ENCODE measurements at regions not wholly inside any gene's neighbourhood (a gene's known extent, or its start where the extent isn't known, plus 50 kb on each side); places are given as distances from the start of the nearest gene placed in this dataset.

DNA sequence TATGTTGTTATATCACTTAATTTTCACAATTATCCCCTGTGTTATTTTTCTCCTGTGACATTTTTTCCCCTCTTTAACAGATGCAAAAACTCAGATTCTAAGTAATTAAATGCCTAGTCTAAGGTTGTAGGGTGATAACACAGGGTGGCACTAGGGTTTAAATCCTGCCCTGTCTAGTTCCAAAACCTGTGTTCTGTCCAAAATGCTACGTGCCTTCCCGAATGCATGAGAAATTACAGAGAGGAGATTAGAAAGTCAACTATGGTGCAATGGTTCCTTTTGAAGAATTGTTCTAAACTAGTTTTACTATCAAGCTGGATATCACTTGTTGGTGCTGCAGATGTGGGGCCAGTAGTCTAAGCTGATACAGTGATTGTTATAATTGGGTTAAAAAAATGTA is 108.0 kb downstream of the DIPK2A start:
- DNase-seq, result no peak

DNA sequence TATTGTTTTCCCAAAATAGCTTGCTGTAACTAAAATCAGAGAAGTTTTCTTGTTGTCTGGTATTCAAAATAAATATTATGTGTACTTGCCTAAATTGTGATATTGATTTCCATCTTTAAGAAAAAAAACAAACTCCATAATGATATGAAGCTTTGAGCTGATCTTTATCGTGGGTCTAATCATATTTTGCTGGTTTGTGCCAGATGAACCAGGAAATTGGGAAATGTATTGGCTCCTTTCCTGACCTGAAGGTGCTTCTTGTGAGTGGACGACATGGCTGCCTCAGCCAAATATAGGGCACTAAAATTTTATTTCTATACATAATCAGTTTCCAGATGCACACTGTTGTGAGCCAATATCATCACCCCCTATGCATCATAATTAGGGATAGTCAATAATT is 113.3 kb downstream of the DIPK2A start:
- DNase-seq, result no peak

DNA sequence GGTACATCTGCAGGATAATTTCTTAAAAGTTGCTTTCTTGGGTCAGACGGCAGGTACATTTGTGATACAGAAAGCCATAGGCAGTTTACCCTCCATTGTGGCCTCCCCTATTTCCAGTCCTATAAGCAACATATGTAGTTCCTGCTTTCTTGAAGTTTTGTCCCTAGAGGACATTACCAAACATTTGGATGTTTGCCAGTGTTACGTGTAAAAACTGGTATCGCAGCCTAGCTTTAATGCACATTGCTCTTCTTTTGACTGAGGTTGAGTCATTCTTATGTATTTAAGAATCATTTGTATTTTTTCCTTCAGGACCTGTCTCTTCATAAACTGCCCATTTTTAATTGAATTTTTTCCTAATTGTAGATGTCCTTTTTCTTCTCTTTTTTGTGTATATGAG is 114.3 kb downstream of the DIPK2A start:
- no peak for DNase-seq

DNA sequence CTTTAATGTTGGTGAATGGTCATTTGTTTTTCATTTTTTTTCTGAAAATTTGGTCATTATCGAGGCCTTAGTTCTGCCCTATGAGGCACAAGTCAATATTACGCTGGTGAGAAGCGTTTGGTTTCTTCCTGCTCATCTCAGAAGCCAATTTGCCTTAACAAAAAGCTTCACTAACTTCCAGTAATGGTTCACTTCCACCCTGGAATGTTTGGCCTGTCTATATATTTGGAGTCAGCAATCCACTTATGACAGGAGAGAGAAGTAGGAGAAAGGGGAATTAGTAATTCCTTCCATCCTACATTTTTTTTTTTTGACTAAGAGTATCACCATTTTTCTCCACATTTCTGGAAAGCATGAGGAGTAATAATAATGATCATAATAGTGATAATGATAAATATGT is 124.4 kb downstream of the DIPK2A start:
- DNase-seq, result no peak

DNA sequence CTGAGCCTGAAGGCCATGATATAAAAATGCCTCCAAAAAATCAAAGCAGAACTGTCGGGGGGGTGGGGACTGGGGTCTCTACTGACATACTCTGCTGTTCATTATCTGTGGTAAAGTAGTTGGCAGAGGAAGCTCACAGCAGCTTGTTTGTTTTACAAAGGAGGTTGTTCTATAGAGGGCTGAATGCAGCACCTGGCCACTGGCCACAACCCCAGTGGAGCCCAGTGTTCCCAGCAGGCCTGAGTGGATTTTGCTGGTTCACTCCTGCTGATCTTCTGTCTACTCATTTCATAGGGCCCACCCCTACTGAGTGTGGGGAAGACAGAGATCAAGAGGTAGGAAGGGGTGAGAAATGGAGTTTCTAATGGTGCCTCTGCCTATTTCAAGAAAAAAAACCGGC is 125.5 kb downstream of the DIPK2A start:
- no peak for DNase-seq

DNA sequence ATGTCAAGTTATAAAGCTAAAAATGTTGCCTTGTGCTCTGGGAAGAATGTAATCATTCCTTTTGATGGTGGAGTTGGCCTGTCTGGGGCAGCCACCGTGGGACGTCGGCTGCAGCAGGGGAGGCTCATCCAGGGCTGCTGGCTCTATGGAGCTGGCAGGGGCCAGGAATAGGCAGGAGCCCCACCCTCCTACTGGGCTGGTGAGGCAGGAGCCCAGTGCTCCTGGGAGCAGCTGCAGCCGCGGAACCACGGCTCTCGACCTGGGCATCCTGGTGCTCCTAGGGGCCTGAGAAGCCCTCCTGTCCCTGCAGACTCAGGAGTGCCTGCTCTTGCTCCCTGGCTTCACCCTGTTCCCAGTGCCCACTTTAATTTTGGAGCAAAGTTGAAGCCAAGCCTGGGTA is 127.1 kb downstream of the DIPK2A start:
- DNase-seq, result no peak

DNA sequence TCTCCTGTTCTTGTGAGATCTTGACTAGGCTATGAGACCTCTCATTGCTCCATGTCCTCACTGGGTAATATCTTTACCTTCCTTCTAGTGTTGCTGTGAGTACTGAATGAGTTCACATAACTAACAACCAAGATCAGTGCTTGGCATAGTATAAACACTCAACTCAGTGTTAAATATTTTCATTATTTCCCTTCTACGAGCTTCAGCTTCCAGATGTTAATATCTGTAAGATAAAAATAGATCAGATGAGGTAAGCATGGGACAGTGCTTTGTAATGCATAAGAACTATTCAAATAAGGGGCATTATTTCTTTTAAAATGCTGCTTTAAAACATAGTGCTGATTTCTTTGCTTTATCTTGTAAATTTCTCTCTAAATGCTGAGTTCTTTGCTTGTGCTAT is 130.8 kb downstream of the DIPK2A start:
- no peak for DNase-seq

DNA sequence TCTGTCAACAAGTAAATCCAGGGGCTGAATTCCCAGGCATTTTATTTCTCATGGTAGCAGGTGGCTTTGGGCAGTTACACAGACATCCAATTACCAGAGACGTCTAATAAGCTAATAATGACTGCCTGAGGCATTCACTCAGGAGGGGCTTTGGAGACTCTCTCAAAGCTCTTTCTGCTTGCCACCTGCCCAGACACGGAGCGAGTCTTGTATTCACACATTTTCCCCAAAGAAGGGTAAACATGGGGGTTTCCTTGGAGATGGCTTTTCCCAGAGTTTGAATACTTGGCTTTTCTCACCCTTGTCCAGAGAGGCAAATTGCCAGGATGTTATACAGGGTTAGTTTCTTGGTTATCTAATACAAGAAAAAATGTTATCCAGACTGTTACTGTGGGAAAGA is 132.6 kb downstream of the DIPK2A start:
- no peak for DNase-seq

DNA sequence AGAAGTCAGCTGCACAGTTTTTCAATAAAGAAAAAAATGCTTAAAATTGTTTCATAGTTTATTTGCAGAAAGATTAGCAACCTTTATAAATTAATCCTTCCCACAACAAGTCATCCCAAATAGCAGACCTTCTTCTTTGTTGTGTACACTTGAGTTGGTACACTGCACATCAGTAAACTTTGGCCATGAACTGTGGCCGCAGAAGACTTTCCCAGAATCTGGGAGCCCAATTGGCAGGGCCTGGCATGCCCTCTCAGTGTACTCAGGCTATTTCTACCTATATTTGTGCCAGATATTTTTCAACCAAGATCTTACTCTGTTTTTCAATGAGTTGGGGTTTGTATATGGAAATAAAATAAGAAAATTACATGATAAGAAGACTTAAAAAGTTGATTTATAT is 133.1 kb downstream of the DIPK2A start:
- no peak for DNase-seq

DNA sequence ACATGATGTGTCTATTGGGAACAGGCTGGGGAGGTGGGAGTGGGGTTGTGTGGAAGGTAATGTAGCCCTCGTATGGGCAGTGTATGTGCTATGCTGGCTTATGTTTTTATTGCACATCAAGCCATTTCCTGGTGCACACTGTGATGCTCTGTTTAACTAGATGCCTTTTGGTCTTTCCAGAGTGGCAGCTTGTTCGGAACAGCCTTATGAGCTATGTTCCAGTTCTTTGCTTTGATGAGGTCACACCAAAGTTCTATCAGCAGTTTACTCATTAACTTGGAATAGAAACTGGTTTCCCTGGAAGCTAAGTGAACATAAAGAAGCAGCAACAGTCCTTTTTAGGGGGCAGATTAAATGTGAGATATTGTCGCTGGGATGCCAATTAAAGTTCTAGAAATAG is 133.9 kb downstream of the DIPK2A start:
- DNase-seq, result no peak

DNA sequence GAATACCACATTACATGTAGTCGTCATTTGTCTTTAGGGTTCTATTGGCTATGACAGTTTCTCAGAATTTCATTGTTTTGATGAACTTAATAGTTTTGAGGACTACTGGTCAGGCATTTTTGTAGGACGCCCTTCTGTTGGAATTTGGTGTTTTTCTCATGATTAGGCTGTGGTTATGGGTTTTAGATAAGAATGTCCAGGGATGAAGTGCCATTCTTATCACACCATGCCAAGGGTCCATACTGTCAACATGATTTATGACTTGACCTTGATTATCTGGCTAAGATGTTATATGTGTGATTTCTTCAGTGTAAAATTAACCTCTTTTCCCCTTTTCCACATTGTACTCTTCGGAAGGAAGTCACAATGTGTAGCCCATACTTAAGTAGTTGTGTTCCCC is 135.3 kb downstream of the DIPK2A start:
- no peak for DNase-seq

DNA sequence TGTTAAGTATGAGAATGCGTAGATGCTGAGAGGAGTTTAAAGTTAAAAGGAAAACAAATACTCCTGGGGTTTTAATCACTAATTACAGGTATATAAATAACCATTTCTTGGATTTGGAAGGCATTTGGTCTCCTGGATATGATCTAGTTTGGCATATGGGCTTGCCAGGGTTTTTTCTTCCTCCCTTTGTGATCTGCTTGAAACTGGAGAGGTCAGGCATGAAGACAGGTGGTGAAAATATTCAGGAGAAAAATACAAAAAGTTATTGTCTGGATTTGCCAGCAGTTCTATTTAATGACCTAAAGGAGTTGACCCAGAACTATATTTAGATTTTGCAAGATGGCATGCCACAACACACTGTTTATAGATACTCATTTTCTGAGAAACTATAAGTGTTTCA is 136.3 kb downstream of the DIPK2A start:
- no peak for DNase-seq

DNA sequence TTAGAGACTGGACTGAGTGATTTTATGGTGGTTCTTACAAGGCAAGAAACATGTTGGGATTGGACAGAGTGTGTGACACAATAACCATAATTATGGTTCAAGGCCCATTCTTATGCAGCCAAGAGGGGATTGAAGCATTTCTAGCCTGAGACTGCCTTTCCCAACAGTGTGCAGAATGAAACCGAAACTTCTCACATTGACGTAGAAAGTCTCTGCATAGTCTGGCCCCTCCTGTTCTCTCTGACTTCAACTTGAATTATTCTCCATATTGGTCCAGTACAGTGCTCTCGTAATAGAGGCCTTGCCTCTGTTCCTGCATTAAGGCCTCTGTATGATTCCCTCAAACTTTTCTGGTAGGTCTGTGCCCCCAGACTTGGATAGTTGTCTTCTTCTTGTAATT is 138.3 kb downstream of the DIPK2A start:
- peak in 1 of 5 donors; percentile 27 for DNase-seq

DNA sequence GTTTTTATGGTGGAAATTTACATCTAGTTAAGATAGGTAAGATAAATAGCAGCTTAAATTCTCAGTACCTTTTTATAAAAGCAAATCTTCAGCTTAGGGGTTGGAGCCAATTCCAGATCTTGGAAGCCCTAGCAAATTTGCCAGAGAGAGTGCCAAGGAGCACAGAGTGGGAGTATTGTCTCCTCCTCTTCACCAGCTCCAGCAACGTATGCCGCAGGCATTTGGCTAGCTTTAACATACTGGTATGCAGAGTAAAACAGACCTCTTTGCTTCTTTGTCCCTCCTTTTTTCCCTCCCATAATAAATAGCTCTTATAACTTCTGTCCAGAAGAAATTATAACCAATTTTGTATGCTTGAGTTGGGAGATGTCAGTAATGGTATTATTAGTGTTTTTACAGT is 140.4 kb downstream of the DIPK2A start:
- no peak for DNase-seq

DNA sequence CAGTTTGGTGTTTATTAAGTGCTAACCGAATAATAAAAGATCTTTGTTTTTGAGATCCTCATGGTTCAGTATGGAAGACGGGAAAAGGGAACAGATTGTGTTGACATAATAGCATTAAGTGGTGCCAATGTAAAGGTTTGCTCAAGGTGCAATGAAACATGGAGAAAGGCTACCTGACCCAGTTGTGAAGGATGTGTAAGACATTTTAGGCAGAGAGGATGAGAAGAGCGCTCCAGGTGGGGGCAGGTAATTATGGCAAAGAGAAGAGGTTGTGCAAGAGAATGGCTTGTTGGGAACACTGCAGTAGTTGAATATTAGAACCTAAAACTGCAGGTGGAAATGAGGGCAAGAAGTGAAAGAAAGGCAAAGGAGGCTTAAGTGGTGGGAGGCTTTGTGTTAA is 140.8 kb downstream of the DIPK2A start:
- no peak for DNase-seq

DNA sequence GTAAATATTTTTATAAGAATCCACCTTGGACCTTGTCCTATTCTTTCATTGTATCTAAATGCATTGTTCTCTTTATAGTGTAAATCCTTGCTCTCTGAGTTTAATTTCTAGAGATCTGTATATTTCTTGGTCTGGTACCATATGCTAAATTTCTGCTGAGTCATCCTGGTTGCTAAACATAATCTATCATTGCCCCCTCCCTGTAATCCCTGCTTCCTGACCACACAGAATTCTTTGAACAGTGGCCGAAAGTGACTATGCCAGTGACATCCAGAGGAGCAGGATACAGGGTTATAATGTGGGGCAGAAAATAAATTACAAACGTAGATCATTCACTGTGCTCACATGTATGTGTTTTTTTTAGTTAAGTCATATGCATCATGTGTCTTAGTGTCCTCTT is 143.1 kb downstream of the DIPK2A start:
- DNase-seq, result no peak

DNA sequence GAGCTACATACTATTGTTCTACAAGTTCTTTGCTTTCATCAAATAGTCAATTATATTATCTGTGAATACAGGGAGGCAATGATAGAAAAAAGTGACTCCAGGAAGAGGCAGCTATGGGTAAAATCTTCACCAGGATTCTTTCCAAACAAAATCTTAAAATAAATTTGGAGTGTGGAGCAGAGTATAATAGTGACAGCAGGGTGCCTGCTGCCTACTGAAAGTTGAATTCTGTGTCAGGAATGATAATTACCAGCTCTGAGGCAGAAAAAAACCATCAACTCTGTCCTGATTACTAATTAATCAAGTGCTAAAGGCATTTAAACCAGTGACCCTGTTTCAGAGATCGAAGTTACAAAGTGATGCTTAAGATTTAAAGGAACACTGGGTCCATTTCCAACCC is 148.0 kb downstream of the DIPK2A start:
- DNase-seq, result no peak

DNA sequence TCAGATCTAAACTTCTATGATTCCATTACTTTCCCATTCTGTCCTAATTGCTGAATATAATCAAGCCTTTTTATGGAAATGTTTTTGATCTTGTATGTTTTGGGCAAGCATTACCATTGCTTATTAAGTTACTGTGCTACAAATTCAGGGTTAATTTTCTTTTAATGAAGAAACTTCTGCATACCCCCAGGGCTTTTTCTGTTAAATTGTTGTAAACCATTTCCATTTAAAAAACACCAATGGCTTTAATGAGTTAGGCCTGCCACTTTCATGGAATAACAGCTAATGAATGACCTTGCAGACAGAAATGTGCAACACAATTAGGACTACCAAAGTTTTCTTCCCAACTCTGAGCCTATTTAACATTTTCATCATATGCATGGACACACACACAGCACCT is 150.0 kb downstream of the DIPK2A start:
- no peak for DNase-seq

DNA sequence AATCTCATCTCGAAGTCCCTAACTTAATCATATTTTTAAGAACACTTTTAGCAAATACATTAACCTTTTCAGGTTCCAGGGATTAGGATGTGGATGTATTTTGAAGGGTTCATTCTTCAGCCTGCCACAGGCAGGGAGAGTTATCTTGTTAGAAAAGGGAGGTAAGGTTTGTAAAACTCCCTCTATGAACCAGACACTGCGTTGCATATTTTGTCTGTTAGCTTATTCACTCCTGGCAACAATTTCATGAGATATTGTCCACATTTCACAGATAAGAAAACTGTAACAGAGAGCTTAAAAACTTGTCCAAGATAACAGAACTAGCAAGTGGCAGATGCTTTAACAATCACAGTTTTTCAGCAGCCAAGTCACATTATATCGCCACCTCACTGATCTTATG is 155.4 kb downstream of the DIPK2A start:
- DNase-seq, result no peak

DNA sequence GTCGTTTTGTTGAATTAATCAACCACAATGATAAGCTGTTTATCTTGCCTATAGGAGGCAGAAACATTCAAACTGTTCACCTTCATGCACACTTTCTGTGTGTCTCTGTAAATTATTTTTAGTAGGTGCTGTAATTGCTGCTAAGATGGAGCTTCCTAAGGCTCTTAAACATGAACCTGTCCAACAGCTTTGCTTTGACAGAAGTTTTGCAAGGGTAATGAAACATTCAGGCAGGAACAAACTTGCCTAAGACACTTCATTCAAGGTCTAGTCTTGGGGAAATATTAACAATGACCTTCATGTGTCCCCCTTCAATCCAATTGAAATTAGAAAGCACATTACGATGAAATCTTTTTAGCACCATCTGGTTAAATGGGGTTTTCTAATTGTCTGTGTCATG is 156.1 kb downstream of the DIPK2A start:
- DNase-seq, result no peak

DNA sequence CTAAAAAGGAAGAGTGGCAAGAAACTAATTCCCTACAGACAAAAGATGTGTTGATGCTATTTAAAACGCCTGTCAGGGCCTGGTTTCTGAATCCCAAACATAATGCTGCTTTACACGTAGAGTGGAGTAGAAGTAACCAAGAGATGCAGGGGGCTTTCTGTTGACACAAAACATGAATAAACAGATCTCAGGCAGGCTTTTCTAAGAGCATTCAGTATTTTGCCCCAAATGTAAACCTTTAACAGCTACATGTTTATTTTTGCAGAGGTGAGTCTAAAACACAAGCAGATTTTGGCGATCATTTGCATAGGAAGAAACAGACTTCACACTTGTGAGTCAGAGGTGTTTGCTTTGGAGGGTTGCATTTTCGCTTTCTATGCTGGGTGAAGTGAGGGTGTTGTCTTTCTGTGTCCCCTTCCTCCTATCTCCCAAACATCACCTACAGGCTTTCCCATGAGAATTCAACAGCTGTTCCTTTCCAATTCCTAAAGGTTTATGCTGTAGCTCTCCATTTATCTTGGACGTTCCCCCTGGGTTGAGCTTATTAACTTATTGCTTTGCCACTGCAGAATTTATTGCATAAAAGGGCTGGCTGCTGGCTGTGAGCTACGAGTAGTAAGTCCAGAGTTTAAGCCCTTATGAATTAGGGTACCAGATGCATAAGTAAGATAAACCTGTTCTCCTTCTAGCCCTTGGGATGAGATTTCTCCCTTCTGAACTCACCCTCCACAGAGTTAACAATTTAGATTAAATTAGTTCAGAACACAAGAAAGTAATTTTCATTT is 156.7 kb downstream of the DIPK2A start:
- DNase-seq, result peak in 1 of 5 donors; percentile 3

DNA sequence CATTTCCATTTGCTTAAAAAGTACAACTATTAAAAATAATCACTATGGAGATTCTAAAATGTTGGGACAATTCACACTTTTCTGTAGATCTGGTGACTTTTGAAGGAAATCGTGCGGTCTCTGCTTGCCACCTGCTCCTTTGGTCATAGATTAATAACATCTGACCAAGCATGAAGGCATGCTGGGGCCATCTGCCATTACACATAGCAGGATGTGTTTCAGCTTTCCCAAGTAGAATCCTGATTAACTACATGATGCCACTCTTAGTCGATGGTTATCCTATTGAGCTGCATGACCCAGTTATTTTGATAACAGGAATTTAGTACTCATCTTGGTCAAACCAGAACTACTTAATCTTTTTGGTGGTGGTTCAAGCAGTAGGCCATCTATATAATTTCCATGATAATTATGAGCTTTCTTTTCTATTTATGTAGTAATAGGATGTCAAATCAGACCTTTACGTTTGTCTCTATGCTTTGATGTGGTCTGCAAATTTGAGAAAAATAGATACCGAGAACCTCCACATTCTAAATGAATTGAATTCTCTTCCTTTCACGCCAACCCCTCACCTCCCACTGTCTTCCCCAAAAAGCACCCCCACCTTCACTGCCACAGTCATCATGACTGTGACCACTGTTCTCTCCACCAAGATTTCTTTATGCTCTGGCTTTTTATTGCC is 158.1 kb downstream of the DIPK2A start:
- DNase-seq, result no peak

DNA sequence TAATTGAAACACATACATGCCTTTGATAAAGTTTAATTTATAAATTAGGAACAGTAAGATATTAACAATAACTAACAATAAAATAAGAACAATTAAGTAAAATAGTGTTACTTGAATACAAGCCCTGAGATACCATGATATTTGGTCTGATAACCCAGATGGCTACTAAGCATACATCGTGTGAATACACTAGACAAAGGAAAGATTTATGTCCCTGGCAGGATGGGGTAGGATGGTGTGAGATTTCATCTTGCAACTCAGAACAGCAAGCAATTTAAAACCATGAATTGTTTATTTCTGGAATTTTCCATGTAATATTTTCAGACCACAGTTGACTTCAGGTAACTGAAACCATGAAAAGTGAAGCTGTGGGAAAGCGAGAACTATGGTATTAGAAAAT is 169.5 kb downstream of the DIPK2A start:
- no peak for DNase-seq

DNA sequence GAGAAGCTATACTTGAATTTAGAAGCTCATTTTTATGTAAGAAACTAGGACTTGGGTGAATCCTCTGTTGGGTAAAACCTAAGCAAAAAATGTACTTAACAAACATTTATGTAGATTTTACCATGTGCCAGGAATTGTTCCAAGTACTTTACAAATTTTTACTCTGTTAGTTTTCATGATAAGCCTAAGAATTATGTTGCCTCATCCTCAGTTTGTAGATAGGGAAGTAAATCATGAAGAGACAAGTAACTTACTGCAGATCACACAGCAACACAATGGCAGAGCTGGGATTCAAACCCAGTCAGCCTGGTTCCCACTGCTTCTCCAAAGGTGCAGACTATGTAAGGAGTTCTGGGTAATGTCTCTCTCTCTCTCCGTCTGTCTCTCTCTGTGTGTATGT is 169.9 kb downstream of the DIPK2A start:
- DNase-seq, result no peak

Data from T-helper 1 cell (primary cell).